HG03280 (cell line): ENCODE measurements at regions not wholly inside any gene's neighbourhood (a gene's known extent, or its start where the extent isn't known, plus 50 kb on each side); places are given as distances from the start of the nearest gene placed in this dataset.

Source experiments
- ATAC-seq: cut with Tn5 transposase; IDR thresholded peaks from one replicate; pipeline ENCODE4 v1.9.1; 2021; ENCODE audit warnings: mild to moderate bottlenecking, moderate library complexity; ENCODE audit not compliant: unreplicated experiment

DNA sequence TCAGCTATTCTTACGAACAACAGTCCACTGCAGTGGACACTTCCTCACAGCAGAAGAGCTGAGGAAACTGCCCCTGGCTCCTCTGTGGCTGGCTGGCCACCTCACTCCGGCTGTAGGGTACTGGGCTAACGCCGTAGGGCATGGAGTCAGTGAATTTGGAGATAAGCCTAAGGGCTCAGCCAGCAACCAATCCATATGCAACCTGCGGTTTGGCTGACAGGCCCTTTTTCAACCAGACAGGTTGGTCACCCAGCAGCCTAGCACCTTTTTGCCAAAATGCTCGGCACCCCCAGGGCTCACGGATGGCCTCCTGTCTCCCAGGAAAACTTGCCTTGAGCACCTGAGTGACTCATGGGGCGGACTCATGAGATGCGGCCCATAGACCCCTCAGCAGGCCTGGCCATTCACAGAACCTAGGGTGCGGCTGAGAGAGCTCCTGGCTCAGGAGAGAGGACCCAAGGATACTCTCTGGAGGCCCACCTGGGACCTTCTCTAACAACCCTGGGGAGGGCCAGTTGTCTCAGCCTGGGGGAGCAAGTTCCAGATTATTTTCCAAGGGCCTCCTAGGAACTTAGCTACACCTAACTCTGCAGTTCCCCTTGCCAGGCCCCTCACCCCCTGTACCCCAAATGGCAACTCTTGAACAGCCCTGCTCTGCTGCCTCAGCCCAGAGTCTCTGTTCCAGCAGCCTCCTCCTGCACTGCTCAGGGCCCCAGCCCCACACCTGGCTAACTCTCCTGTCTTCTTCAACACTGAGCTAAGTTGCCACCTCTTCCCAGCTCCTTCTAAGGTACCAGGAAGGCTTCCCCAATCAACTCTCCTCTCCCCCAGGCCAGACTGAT, 252.1 kb downstream of the CYP26B1 start:
- ATAC-seq, result no peak

DNA sequence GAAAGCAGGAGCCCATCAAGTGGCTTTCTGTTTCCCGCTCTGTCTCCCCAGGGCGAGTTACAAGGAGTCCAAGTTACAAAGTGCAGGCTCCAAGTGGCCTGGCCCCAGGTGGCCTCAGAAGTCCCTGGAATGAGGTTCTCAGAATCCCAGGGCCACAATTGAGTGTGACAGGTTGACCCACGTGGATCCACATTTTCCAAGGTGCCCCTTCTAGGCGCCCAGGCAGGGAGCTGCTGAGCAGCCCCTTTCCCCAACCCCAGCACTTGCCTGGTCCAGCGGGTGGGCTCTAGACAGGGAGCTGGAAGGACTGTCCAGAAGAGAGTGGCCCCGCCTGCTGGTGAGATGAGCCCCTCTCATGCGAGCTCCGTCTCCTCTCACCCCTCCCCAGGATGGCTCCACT, 253.4 kb downstream of the CYP26B1 start:
- no peak for ATAC-seq

- ATAC-seq, result no peak
These were observed 254.0 kb downstream of the CYP26B1 start for GRCh38 chr2:71893646-71894045.

- ATAC-seq, result no peak
These were observed 254.8 kb downstream of the CYP26B1 start for GRCh38 chr2:71892896-71893295.

GRCh38 chr2:71892423-71892730, 255.3 kb downstream of the CYP26B1 start:
- ATAC-seq, result no peak

DNA sequence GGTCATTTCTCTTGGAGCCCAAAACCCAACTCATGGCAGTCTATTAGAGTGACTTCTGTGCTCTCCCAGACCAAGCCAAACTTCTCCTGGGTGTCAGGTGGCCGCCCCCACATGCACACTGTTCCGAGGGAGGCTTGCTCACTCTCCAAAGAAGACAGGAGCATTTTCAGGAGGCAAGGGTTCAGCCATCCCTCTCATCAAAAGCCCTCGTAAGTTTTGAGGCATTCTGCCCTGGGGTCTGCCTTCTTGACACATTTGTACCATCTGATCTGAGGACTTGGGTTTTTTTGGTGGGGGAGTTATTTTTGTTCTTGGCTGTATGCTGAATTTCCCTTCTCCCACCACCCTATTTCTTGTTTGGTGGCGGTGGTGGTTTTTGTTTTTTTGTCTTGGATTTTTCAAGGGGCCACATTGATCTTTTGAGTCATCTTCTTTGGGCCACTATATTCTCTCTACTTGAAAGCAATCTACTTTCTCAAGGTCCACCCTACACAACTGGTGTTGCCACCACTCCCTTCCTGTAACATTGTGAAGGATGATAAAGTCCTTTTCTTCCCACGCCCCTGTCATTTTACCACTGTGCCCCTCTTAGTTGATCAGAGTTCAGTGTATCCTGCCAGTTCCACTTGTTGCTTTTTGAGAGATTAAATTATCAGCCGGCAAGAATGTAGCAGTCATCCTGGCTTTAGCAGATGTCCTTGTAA, 255.8 kb downstream of the CYP26B1 start:
- no peak for ATAC-seq

DNA sequence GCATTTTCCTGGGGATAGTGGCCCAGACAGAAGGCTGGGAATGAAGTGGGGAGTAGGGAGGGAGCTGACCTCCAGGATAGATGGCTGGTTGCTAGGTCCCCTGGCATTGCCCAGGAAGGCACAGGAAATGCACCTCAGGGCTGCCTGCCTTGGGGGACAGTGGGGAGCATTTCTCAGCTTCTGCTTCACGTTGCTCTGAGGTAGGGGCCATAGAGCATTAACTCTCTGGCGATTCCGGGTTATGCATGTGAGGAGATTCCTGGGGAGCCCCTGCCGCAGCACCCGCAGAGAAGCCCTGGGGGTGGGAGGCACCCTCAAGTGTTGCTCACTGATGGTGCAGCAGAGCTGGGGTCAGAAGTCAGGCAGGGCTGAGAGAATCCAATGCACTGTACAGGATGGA, 256.5 kb downstream of the CYP26B1 start:
- no peak for ATAC-seq

GRCh38 chr2:71889759-71890684, 257.6 kb downstream of the CYP26B1 start:
- no peak for ATAC-seq

DNA sequence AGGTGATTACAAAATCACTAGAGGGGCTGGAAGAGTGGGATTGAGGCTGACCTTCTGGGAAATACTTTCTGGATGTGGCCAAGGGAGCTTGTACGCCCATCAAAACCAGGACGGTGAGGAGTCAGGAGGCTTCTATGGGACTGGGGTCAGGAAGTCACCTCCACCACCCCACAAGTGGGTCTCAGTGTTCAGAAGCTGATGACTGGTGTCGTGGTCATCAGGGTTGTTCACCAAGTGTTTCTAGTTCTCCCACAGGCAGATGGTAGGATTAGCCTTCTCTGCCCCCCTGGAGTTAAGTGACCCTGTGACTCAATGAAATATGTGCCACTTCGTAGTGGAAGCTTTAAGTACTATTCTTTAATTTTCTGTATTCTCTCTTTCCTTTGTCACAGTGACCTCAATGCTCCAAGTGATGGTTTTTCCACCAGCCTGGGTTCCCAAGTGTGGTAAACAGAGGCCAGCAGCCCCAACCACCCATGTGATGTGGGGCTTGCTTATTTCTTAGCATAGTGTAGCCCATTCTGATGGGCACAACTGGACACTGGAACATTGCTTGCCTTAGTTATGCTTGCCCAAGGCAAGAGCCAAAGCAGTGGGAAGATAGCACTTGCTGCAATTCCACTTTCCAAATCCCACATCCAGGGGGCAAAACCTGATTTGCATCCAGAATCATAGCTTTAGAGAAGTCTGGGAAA, 258.8 kb downstream of the CYP26B1 start:
- ATAC-seq, result no peak

- no peak for ATAC-seq
These were observed 260.5 kb downstream of the CYP26B1 start for GRCh38 chr2:71887196-71887595.

DNA sequence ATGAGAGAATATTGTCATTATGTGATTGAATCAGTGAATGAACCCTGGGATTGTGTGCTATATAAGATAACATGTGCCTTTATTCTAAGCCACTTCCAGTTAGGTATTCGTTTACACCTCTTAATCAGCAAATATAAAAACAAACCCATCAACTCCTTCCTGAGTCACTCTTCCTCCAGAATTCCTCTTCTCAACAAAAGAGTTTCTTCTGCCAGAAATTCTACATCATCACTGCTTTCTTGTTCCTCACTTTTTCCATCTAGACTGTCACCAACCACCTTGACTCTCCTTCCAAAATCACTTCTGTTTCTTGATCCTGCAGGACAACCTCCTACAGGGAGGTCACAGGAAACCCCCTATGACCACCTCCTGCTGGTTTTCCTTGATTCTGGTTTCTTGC, 261.4 kb downstream of the CYP26B1 start:
- no peak for ATAC-seq

- ATAC-seq, result no peak
These were observed 263.2 kb downstream of the CYP26B1 start for GRCh38 chr2:71884303-71885042.

DNA sequence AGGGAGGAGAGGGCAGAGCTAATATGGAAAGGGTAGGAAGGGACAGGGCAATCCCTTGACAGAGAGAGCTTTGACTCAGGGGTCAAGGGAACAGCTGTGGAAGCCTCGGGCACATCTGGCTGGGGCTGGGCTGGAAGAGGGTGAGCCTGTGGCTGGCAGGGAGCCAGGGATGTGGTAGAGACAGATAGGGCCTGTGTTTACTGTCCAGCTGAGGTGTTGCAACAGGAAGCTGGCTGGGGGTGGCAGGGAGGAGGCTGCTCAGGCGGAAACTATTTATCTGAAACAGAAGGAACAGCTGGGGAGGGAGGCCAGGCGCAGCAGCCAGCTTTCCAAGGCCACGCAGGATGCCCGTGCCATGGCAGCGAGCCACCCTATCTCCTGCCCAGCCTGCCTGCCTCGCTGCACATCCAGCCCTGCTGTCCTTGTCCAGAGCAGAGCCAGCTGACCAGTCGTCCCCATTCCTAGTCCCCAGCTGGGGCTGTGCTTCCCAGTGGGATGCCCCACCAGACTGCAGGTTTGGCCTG, 264.7 kb downstream of the CYP26B1 start:
- no peak for ATAC-seq

DNA sequence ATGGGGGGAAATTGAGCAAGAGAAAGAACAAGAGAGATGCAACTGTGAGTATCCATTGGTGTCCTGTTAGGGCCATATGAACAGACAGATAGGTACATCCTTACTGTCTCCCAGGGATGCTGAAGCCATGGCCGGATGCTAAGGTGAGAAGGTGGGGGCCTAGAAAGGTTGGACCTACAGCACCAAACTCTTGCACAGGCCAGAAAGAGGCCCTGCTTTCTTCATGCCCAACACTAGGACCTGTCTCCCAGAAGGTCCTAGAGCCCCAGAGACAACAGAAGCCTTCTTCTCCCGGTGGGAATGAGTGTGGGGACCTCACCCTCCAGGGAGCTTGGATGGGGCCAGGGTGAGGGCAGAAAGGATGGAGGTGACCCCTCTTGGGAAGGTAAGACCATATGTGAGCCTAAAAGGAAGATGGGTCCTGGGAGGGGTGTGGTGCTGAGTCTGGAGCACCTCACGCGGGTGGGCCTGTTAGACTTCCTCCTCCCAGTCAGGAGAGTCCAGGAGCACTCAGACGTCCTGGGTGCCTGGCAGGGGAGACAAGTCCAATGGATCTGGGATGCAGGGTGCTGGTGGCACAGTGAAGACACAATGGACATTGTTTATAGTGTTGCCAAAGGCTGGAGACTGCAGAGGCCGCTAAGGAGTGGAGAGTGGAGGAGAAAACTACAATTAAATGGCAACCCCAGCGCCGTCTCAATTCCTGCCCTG, 265.3 kb downstream of the CYP26B1 start:
- ATAC-seq, result no peak

GRCh38 chr2:71880846-71881610, 266.6 kb downstream of the CYP26B1 start:
- ATAC-seq, result no peak

- ATAC-seq, result no peak
These were observed 267.4 kb downstream of the CYP26B1 start for GRCh38 chr2:71880287-71880686.

GRCh38 chr2:71879509-71880184, 268.0 kb downstream of the CYP26B1 start:
- ATAC-seq, result no peak
